Lower leg skin (tissue), 4 donors: ENCODE measurements at regions not wholly inside any gene's neighbourhood (a gene's known extent, or its start where the extent isn't known, plus 50 kb on each side); places are given as distances from the start of the nearest gene placed in this dataset.

ENCODE experiments used
- DNase-seq, 2 donors: peaks; one replicate each; pipeline ENCODE4 v3.0.0-alpha.2; 2019; ENCODE audit warnings: low spot score in 2 of 2
- H3K4me3 ChIP-seq: fragments of 200-600 bp; sonication (generic); 2 replicates; pipeline ENCODE4 v1.5.1; 2017; ENCODE audit warnings: mild to moderate bottlenecking, low read depth; ENCODE audit not compliant: poor library complexity, severe bottlenecking
- POLR2A ChIP-seq, 2 donors: fragments of 450-650 bp; IDR thresholded peaks; one replicate each; pipeline ENCODE4 v1.6.1; 2016 to 2017; ENCODE audit warnings: antibody characterized with exemption in 2 of 2, mild to moderate bottlenecking in 1 of 2, moderate library complexity in 1 of 2
- WGBS, 2 donors: methylation state at CpG; one replicate each; pipeline ENCODE4 v1.1.5; 2018; 5-methylcytosine and 5-hydroxymethylcytosine counted together
- intact Hi-C: fragments of 100-400 bp; cut with DNase I; formaldehyde crosslinking; loops from one replicate; pipeline ENCODE4 v1.15.0; 2023; ENCODE audit warnings: low total_unique reads
- TF ChIP-seq, protein P1 (sequence below), 3 donors: fragments of 450-650 bp; IDR thresholded peaks; one replicate each; pipeline ENCODE4 v1.5.1; 2016; ENCODE audit warnings: antibody characterized with exemption in 3 of 3, mild to moderate bottlenecking in 3 of 3, moderate library complexity in 2 of 3

DNA sequence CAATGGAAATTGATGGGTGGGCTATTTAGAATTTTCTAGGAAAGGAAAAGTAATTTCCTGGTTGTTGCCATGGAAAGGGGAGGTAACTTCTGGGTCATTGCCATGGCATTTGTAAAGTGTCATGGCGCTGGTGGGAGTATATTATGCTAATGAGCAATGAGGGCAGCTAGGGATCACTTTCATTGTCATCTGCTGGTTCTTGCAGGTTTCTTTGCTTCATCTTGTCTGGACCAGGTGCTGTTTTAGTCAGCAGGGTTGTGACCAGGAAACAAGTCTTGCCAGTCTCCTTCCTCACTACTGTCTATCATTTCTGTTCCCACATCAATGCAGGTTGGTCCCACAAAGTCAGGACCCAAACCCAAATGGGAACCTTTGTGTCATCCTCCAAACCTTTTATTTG lies 237.6 kb upstream of the C11orf87 start:
- no peak for DNase-seq
- TF ChIP-seq, protein P1, sequence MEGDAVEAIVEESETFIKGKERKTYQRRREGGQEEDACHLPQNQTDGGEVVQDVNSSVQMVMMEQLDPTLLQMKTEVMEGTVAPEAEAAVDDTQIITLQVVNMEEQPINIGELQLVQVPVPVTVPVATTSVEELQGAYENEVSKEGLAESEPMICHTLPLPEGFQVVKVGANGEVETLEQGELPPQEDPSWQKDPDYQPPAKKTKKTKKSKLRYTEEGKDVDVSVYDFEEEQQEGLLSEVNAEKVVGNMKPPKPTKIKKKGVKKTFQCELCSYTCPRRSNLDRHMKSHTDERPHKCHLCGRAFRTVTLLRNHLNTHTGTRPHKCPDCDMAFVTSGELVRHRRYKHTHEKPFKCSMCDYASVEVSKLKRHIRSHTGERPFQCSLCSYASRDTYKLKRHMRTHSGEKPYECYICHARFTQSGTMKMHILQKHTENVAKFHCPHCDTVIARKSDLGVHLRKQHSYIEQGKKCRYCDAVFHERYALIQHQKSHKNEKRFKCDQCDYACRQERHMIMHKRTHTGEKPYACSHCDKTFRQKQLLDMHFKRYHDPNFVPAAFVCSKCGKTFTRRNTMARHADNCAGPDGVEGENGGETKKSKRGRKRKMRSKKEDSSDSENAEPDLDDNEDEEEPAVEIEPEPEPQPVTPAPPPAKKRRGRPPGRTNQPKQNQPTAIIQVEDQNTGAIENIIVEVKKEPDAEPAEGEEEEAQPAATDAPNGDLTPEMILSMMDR (IDR thresholded peaks at IDR 0.05), result no peak
- no peak for TF ChIP-seq POLR2A (IDR thresholded peaks at IDR 0.05)
- WGBS, 2 donors, result 75 to 86% methylated on average over 1 of the region's 1 CpG
- intact Hi-C loops, result no loop called here
- no peak overlapping the region for H3K4me3 ChIP-seq

DNA sequence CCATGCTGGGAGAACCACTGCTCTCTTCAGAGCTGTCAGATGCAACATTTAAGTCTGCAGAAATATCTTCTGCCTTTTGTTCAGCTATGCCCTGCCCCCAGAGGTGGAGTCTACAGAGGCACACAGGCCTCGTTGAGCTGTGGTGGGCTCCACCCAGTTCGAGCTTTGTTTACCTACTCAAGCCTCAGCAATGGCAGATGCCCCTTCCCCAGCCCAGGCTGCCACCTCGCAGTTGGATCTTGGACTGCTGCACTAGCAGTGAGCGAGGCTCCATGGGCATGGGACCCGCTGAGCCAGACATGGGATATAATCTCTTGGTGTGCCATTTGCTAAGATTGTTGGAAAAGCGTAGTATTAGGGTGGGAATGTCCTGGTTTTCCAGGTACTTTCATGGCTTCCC lies 229.1 kb upstream of the C11orf87 start:
- H3K4me3 ChIP-seq, result no peak overlapping the region
- intact Hi-C loops, result no loop called here
- TF ChIP-seq POLR2A (IDR thresholded peaks at IDR 0.05), result no peak
- TF ChIP-seq, protein P1 (IDR thresholded peaks at IDR 0.05), result no peak
- no peak for DNase-seq
- WGBS, 2 donors, result 93 to 95% methylated on average over 3 to 6 of the region's 6 CpGs

DNA sequence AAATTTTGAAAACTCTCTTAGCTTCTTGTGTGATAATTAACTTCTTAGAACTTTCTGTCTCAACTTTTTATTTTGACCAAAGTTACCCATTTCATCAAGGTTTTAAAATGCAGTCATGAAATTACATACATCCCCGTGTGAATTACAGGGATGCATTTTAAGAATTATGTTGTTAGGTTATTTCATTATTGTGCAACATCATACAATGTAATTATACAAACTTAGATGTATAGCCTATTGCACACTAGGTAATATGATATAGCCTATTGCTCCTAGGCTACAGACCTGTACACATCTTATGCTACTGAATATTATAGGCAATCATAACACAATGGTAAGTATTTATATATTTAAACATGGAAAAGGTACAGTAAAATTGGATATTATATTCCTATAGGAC lies 228.1 kb upstream of the C11orf87 start:
- intact Hi-C loops, result no loop called here
- no peak overlapping the region for H3K4me3 ChIP-seq
- no peak for DNase-seq
- WGBS, 2 donors, result 76 to 91% methylated on average over 1 of the region's 1 CpG
- TF ChIP-seq, protein P1 (IDR thresholded peaks at IDR 0.05), result no peak
- TF ChIP-seq POLR2A (IDR thresholded peaks at IDR 0.05), result no peak

DNA sequence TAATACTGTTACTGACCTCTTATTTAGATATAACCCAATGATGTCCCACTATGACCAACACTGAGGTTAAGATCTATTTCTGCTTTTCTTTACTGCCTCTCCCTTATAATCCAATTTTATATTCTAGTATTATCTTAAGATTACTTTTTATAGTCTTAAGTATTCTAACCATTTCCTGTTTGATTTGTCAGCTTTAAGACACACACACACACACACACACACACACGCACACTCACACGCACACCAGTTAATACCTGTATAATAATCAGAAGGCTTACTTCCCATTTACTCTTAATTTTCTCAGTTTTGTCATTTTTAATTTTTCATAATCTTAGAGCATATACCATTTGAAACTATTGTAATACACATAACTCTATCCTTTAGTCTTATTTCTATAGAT lies 226.0 kb upstream of the C11orf87 start:
- DNase-seq, result no peak

DNA sequence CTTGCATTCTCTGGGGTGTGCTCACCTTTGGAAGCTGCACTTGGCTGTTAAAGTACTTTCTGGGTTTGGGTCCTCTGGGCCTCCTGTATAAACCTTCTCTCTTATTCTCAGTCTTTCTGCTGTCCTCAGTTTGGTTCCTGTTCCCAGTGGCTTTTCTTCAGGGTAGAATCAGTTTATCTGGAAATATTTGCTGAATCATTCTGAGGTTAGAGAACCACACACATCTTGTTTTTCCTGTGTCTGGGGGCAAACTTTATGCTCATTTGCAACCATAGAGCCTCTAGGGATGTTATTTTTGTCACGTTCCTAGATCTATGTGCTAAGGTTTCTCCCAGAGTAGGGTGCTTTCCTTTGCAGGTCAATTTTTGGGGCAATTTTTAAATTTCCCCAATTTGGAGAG lies 224.3 kb upstream of the C11orf87 start:
- no peak for DNase-seq
- no peak for TF ChIP-seq POLR2A (IDR thresholded peaks at IDR 0.05)
- TF ChIP-seq, protein P1 (IDR thresholded peaks at IDR 0.05), result no peak
- 70 to 79% methylated on average over 1 of the region's 1 CpG for WGBS, 2 donors
- no peak overlapping the region for H3K4me3 ChIP-seq
- intact Hi-C loops, result no loop called here

More for the DNA sequence above, 226.0 kb upstream of the C11orf87 start:
- 91 to 92% methylated on average over 2 of the region's 2 CpGs for WGBS, 2 donors
- TF ChIP-seq POLR2A (IDR thresholded peaks at IDR 0.05), result no peak
- TF ChIP-seq, protein P1 (IDR thresholded peaks at IDR 0.05), result no peak
- intact Hi-C loops, result no loop called here
- no peak overlapping the region for H3K4me3 ChIP-seq

DNA sequence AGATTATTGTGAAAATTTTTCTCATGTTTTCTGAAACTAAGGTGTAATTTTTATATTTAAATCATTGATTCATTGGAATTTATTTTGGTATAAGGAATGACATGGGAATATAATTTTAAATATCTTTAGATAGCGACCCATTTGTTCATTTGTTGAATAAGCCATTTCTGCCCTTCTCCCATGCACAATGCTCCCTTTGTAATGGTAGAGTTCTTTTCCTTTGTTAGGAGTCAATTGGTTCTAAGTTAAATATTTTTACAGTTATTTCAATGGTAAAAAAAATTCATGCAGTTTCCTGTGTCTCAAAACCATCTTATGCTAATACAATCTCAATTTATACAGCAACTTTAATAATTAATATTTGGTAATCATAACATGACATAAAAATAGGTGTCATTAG lies 218.8 kb upstream of the C11orf87 start:
- no peak overlapping the region for H3K4me3 ChIP-seq
- WGBS, 2 donors, result 84 to 86% methylated on average over 1 of the region's 1 CpG
- intact Hi-C loops, result no loop called here
- no peak for TF ChIP-seq POLR2A (IDR thresholded peaks at IDR 0.05)
- TF ChIP-seq, protein P1 (IDR thresholded peaks at IDR 0.05), result no peak
- DNase-seq, result no peak
